ENCODE measurements at regions not wholly inside any gene's neighbourhood (a gene's known extent, or its start where the extent isn't known, plus 50 kb on each side); places are given as distances from the start of the nearest gene placed in this dataset.
"Not testable (repeated sequence)": the region's sequence is repeated elsewhere in the genome, so short reads cannot be mapped to it uniquely, and the experiment has no call there.

GRCh38 chr4:131741836-131742235 lies 1407.3 kb upstream of the PCDH10 start:
- DNase-seq: not testable (repeated sequence)

DNA sequence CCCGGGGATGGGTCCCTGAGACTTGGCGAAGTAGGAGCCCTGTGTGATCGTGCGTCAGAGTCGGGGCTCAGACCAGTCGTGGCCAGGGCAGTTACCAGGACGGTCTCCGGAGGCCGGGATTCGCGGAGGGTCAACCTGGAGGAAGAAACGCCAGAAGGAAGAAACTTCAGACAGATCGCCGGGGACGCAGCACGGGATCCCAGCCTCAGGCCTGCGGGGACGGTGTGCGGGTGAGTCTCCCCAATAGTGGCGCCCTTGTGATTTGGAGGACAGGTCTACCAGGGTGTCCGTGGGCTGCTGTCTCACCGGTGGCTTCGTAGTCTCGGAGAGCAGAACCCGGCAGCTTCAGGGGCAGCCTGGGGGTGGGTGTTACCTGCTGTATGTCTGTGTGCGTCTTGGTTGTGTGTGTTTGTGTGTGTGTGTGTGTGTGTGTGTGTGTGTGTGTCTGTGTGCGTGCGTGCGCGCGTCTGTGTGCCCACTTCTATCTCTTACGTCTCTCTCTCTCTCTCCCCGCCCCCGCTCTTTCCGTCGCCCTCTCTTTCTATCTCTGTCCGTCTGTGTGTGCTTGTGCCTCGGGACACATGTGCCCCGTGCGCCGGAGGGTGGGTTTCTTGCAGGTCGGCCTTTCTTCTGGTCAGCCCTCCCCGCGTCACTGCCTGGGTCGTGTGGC lies 1406.4 kb upstream of the PCDH10 start:
- DNase-seq: peak; percentile 20 to 31

GRCh38 chr4:131743348-131743747 lies 1405.7 kb upstream of the PCDH10 start:
- DNase-seq: not testable (repeated sequence)

DNA sequence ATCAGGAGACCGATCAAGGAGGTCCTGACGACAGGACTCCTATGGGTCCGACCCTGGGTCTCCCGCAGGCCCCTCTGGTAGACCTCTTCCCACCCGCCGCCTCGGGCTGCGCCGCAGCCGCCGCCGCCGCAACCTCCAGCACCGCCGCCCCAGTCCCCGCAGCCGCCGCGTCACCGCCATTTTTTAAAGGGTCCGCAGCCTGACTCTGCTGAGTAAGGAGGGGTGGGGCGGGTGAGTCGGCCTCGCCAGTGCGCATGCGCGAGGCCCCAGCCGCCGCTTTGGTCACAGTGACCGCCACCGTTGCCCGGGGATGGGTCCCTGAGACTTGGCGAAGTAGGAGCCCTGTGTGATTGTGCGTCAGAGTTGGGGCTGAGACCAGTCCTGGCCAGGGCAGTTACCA lies 1401.9 kb upstream of the PCDH10 start:
- DNase-seq: not testable (repeated sequence)

DNA sequence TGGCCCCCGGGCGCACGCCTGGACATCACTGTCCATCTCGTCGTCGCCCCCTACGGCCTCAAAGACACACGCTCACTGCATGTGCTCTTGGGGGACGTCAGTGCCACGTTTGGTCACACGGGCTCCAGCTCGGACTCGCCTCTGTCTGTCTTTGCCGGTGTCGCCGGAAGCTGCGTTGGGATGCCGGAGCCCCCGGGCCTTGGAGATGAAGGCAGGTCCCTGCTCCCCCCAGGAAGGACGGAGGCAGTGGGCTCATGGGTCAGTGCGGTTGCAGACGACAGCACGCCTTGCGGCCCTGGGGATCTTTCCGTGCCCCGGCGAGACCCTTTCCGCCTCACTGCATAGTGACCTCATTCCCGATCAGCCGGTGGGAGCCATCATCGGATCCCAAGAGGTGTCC lies 1399.9 kb upstream of the PCDH10 start:
- DNase-seq: not testable (repeated sequence)

- DNase-seq: not testable (repeated sequence)
These were observed 1399.1 kb upstream of the PCDH10 start for GRCh38 chr4:131750006-131750405.

DNA sequence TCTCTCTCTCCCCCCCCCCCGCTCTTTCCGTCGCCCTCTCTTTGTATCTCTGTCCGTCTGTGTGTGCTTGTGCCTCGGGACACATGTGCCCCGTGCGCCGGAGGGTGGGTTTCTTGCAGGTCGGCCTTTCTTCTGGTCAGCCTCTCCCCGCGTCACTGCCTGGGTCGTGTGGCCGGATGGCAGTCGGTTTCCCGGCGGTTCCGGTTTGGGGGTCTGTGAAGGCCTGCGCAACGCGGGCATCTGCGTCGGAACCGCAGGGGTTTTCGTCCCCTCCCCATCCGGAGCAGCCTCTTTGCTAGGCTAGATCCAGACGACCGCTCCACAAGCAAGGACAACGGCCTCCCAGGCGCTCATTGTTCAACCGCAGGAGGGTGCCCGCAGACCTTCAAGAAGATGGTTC lies 1398.6 kb upstream of the PCDH10 start:
- not testable (repeated sequence) for DNase-seq

DNA sequence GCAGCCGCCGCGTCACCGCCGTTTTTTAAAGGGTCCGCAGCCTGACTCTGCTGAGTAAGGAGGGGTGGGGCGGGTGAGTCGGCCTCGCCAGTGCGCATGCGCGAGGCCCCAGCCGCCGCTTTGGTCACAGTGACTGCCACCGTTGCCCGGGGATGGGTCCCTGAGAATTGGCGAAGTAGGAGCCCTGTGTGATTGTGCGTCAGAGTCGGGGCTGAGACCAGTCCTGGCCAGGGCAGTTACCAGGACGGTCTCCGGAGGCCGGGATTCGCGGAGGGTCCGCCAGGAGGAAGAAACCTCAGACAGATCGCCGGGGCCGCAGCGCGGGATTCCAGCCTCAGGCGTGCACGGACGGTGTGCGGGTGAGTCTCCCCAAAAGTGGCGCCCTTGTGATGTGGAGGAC lies 1386.9 kb upstream of the PCDH10 start:
- DNase-seq: not testable (repeated sequence)

GRCh38 chr4:131764730-131765129 lies 1384.4 kb upstream of the PCDH10 start:
- no peak for DNase-seq

- DNase-seq: not testable (repeated sequence)
These were observed 1374.7 kb upstream of the PCDH10 start for GRCh38 chr4:131774382-131774781.

GRCh38 chr4:131810565-131810964 lies 1338.5 kb upstream of the PCDH10 start:
- not testable (repeated sequence) for DNase-seq

Measured in activated T-cell treated with anti-CD3 and anti-CD28 coated beads, Interleukin-2, amount 50 U/mL, for 48 hours (primary cell).